Fibroblast of the aortic adventitia (primary cell): ENCODE measurements at regions not wholly inside any gene's neighbourhood (a gene's known extent, or its start where the extent isn't known, plus 50 kb on each side); places are given as distances from the start of the nearest gene placed in this dataset.

Source experiments
- DNase-seq: peaks from one replicate; pipeline ENCODE4 v3.0.0-alpha.2; 2010; ENCODE audit warnings: low read depth
- H3K4me3 ChIP-seq: 2 replicates; pipeline ENCODE4 v1.5.1; 2011; ENCODE audit warnings: low read depth, mild to moderate bottlenecking, control low read depth, low read length, moderate library complexity
- TF ChIP-seq, protein P1 (sequence below): IDR thresholded peaks from 2 replicates; pipeline ENCODE4 v1.5.1; 2011; ENCODE audit warnings: mild to moderate bottlenecking, low read length, control low read depth, inconsistent platforms; ENCODE audit not compliant: insufficient read depth

GRCh38 chr20:61121661-61122060 lies 130.4 kb upstream of the CDH4 start:
- no peak for DNase-seq
- H3K4me3 ChIP-seq, result no peak overlapping the region
- TF ChIP-seq, protein P1, sequence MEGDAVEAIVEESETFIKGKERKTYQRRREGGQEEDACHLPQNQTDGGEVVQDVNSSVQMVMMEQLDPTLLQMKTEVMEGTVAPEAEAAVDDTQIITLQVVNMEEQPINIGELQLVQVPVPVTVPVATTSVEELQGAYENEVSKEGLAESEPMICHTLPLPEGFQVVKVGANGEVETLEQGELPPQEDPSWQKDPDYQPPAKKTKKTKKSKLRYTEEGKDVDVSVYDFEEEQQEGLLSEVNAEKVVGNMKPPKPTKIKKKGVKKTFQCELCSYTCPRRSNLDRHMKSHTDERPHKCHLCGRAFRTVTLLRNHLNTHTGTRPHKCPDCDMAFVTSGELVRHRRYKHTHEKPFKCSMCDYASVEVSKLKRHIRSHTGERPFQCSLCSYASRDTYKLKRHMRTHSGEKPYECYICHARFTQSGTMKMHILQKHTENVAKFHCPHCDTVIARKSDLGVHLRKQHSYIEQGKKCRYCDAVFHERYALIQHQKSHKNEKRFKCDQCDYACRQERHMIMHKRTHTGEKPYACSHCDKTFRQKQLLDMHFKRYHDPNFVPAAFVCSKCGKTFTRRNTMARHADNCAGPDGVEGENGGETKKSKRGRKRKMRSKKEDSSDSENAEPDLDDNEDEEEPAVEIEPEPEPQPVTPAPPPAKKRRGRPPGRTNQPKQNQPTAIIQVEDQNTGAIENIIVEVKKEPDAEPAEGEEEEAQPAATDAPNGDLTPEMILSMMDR, result no peak

DNA sequence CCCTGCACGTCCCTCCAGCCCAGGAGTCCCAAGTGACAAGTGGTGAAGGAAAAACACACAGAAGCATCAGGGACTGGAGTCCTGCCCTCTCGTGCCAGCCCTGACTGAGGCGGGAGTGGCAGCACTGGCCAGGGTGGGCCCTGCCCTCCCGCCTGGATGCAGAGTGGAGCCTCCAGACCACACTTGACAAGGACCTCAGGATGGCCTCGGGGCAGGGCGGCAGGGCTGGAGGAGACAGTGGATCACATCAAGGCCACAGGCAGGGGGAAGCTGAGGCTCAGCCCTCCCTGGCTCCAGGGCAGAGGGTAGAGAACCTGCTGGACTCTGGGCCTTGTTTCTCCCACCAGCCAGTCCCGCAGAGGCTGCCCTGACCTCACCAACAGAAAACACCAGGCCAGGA lies 128.8 kb upstream of the CDH4 start:
- H3K4me3 ChIP-seq, result no peak overlapping the region
- no peak for DNase-seq
- TF ChIP-seq, protein P1, result no peak

GRCh38 chr20:61123751-61124368 lies 128.2 kb upstream of the CDH4 start:
- no peak for DNase-seq
- no peak overlapping the region for H3K4me3 ChIP-seq
- TF ChIP-seq, protein P1, result no peak

- no peak for DNase-seq
- TF ChIP-seq, protein P1, result no peak
- H3K4me3 ChIP-seq, result no peak overlapping the region
Measured at GRCh38 chr20:61125076-61125475, 127.0 kb upstream of the CDH4 start.

DNA sequence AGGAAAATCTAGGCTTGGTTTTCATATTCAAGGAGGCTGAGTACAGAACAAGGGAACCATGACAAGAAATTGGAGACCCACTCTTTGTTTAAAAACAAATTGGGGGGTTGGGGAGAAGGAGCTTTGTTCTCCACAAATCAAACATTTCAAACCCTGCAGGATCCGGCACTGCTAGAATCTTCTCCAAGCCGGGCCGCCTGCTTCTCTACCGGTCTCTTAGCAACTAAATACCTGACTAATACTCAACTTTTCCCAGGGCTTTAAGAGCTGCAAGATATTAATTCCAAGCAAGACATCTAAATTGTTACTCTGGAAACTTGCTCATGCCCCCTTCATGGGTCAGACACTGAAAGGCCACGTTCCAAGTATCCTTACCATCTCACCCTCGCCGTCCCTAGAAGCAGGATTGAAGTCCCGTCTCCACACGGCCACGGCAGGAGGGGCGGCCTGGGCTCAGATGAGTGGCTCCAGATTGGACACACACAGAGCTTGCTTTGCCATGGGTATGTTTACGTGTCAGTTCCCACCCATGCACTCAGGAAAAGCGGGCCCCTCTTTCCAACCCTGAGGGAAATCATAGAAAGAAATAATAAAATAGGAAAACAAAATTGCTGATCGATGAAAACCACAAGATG lies 126.4 kb upstream of the CDH4 start:
- TF ChIP-seq, protein P1, result no peak
- no peak for DNase-seq
- no peak overlapping the region for H3K4me3 ChIP-seq

DNA sequence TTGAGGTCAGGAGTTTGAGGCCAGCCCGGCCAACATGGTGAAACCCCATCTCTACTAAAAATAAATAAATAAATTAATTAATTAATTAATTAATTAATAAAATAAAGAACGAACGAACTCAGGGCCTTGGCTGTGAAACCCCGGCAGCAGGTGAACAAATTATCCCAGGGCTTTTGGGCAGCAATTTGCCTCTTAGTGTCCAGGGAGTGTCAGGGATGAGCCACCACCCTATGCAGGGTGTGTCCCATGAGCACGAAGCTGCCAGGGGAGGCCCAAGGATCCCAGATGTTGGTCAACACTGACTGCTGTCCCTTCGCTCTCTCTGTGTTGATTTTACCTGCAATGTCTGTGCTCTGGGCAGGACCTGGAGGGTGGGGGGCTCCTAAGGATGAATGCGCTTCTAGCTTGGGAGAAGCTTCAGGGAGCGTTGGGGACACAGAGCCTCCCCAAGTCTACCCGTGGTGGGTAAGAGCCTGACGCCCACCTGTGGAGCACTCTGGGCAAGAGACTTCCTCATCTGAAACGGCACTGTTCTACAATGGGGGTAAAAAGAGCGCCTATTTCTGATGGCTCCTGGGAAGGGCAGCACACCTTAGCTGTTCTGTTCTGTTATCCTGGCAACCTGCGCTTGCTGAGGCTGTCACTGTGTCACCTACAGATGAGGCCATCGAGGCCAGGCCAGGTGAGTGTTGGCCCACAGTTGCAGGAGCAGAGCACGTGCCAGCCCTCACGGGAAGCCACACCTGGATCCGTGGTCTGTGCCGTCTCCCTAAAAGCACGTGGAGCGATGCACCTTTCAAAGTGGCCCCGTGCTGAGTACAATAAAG lies 125.5 kb upstream of the CDH4 start:
- DNase-seq, result no peak
- no peak overlapping the region for H3K4me3 ChIP-seq
- TF ChIP-seq, protein P1, result no peak
